ENCODE measurements at regions not wholly inside any gene's neighbourhood (a gene's known extent, or its start where the extent isn't known, plus 50 kb on each side); places are given as distances from the start of the nearest gene placed in this dataset.

GRCh38 chr11:32039149-32039548 lies 51.7 kb upstream of the RCN1 start:
- no peak for DNase-seq

GRCh38 chr11:32034680-32035079 lies 56.2 kb upstream of the RCN1 start:
- no peak for DNase-seq

- no peak for DNase-seq
Observed at GRCh38 chr11:32034149-32034548, 56.7 kb upstream of the RCN1 start.

- no peak for DNase-seq
Observed at GRCh38 chr11:32033491-32033890, 57.4 kb upstream of the RCN1 start.

- DNase-seq, result no peak
Observed at GRCh38 chr11:32033067-32033466, 57.8 kb upstream of the RCN1 start.

GRCh38 chr11:32032478-32032877 lies 58.4 kb upstream of the RCN1 start:
- no peak for DNase-seq

GRCh38 chr11:32032052-32032451 lies 58.8 kb upstream of the RCN1 start:
- DNase-seq, result no peak

GRCh38 chr11:32030875-32031503 lies 59.9 kb upstream of the RCN1 start:
- DNase-seq, result no peak

GRCh38 chr11:32029721-32030120 lies 61.2 kb upstream of the RCN1 start:
- no peak for DNase-seq

GRCh38 chr11:32028201-32028600 lies 62.7 kb upstream of the RCN1 start:
- no peak for DNase-seq

GRCh38 chr11:32026766-32027165 lies 64.1 kb upstream of the RCN1 start:
- DNase-seq, result no peak

GRCh38 chr11:32024948-32025347 lies 65.9 kb upstream of the RCN1 start:
- DNase-seq, result no peak

- no peak for DNase-seq
Observed at GRCh38 chr11:32023370-32024305, 67.2 kb upstream of the RCN1 start.

- DNase-seq, result no peak
Observed at GRCh38 chr11:32018672-32019071, 72.2 kb upstream of the RCN1 start.

- DNase-seq, result no peak
Observed at GRCh38 chr11:32016111-32016510, 74.8 kb upstream of the RCN1 start.

GRCh38 chr11:32015427-32015826 lies 75.4 kb upstream of the RCN1 start:
- DNase-seq, result no peak

GRCh38 chr11:32013603-32014002 lies 77.3 kb upstream of the RCN1 start:
- DNase-seq, result no peak

- no peak for DNase-seq
Observed at GRCh38 chr11:32012049-32012448, 78.8 kb upstream of the RCN1 start.

GRCh38 chr11:32008880-32009551 lies 81.9 kb upstream of the RCN1 start:
- no peak for DNase-seq

GRCh38 chr11:32006799-32007388 lies 84.0 kb upstream of the RCN1 start:
- DNase-seq, result peak; percentile 17

GRCh38 chr11:32005786-32006416 lies 85.0 kb upstream of the RCN1 start:
- no peak for DNase-seq

GRCh38 chr11:32003335-32003734 lies 87.5 kb upstream of the RCN1 start:
- no peak for DNase-seq

GRCh38 chr11:32002311-32002710 lies 88.6 kb upstream of the RCN1 start:
- no peak for DNase-seq
